Mesodermal cell (in vitro differentiated cells): ENCODE measurements at regions not wholly inside any gene's neighbourhood (a gene's known extent, or its start where the extent isn't known, plus 50 kb on each side); places are given as distances from the start of the nearest gene placed in this dataset.

Experiments
- H3K27ac ChIP-seq: 2 replicates; pipeline ENCODE4 v1.7.0; 2013; ENCODE audit warnings: mild to moderate bottlenecking, low read depth, low read length, moderate library complexity; ENCODE audit not compliant: severe bottlenecking
- H3K36me3 ChIP-seq: 2 replicates; pipeline ENCODE4 v1.7.1; 2013; ENCODE audit warnings: mild to moderate bottlenecking, low read length, moderate library complexity; ENCODE audit not compliant: control insufficient read depth, insufficient read depth
- H3K4me1 ChIP-seq: one replicate; pipeline ENCODE4 v1.7.1; 2013; ENCODE audit warnings: mild to moderate bottlenecking, low read length; ENCODE audit not compliant: insufficient read depth, control insufficient read depth, poor library complexity, severe bottlenecking
- H3K4me3 ChIP-seq: 2 replicates; pipeline ENCODE4 v1.7.0; 2013; ENCODE audit warnings: low read length, control low read depth, mild to moderate bottlenecking; ENCODE audit not compliant: insufficient read depth, poor library complexity, severe bottlenecking; ENCODE audit errors: extremely low read depth
- H3K9me3 ChIP-seq: 2 replicates; pipeline ENCODE4 v1.7.1; 2013; ENCODE audit warnings: mild to moderate bottlenecking, low read length, moderate library complexity; ENCODE audit not compliant: control insufficient read depth
- WGBS, 2 experiments: methylation state at CpG; one replicate each; pipeline ENCODE4 v1.1.5; 2013; ENCODE audit warnings: missing lambda C conversion rate in 2 of 2; ENCODE audit not compliant: insufficient coverage in 2 of 2; 5-methylcytosine and 5-hydroxymethylcytosine counted together

DNA sequence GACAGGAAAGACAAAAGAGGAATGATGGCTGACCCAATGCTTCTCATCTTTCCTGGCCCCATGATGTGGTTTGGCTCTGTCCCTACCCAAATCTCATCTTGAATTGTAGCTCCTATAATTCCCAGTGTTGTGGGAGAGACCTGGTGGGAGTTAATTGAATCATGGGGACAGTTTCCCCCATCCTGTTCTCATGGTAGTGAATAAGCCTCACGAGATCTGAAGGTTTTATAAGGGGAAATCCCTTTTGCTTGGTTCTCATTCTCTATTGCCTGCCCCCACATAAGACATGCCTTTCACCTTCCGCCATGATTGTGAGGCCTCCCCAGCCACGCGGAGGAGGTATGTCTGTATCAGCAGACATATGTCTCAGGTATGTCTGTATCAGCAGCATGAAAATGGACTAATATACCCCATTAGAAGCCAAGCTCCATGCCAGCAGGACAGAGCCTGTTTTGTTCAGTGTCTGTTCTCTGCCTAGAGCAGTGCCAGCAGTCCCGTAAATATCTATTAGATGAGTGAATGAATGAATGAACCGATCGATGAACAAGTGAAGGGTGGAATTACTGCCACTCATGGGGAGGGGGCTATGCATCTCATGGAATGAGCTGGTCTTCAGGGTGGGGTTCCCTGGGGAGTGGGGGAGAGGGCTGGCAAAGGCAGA lies 304.4 kb downstream of the SOX9 start:
- no peak overlapping the region for H3K27ac ChIP-seq
- H3K4me1 ChIP-seq: peaks cover 45% of the 10 kb centered on the region
- H3K4me3 ChIP-seq: no peak overlapping the region
- H3K9me3 ChIP-seq: no peaks in the 10 kb centered on the region
- 94 to 95% methylated on average over 3 to 4 of the region's 7 CpGs for WGBS, 2 experiments
- H3K36me3 ChIP-seq: no peaks in the 10 kb centered on the region

GRCh38 chr17:72425794-72426168 lies 305.0 kb downstream of the SOX9 start:
- Histone ChIP-seq H3K4me1 (peaks cover 40% of the 10 kb centered on the region), H3K27ac (no peak overlapping the region), H3K36me3 (no peaks in the 10 kb centered on the region), H3K4me3 (no peak overlapping the region), H3K9me3 (no peaks in the 10 kb centered on the region)
- WGBS, 2 experiments: no CpG with 5 or more reads among the region's 5 CpGs

DNA sequence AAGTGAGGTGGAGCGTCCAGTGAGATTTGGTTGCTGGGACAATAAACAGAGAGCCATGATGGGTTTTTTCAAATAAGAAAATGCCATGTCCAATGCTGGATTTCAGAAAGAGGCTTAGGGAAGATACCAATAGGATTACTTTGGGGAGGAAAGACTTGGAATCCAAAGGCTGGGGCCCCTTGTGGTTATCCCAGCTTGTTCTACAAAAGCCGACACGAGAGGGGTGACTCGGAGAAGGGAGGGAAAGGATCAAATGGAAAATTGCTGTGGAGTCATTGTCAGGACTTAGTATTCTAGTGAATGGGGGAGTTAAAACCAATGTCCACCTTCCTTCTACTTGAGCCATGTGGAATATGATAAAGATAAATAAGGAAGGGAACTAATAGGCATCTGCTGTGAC lies 305.5 kb downstream of the SOX9 start:
- H3K27ac ChIP-seq: no peak overlapping the region
- H3K4me1 ChIP-seq: peaks cover 35% of the 10 kb centered on the region
- 85 to 96% methylated on average over 4 of the region's 4 CpGs for WGBS, 2 experiments
- no peak overlapping the region for H3K4me3 ChIP-seq
- H3K36me3 ChIP-seq: no peaks in the 10 kb centered on the region
- no peaks in the 10 kb centered on the region for H3K9me3 ChIP-seq

DNA sequence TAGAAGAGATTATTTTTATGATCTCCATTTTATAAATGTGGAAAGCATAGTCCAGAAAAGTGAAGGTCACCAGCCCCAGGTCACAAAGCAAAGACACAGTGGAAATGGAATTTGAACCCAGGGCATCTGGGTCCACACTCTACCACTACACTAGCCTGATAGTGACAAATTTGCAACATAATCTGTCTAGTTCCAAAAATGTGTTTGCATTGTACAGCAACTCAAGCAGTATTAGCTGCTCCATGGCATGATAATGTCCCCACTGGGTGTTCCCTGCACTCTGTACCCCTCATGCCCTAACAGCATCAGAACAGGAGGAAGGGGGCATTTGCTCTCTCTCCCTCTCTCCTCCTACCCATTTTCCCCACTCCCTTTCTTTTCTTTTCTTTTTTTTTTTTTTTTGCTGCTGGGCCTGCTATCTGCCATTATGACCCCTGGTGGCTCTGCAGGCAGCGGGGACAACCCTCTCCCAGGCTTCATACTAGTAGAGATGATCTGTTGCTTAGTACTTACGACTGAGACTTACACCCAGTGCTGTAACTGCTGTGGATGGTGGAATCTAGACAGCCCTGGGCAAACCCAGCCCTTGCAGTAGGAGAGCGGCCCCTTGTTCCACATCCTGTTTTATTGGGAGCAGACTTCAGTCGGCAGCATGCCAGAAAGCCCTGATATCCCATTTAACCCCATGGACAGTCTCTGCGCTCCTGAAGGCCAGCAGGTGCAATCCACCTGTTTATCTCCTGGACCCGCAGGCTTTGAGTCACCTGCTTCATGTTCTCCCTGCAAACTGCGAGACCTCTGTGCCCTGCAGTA lies 306.3 kb downstream of the SOX9 start:
- Histone ChIP-seq H3K9me3 (no peaks in the 10 kb centered on the region), H3K27ac (no peak overlapping the region), H3K4me1 (peaks cover 32% of the 10 kb centered on the region), H3K4me3 (no peak overlapping the region), H3K36me3 (no peaks in the 10 kb centered on the region)
- WGBS, 2 experiments: 89 to 95% methylated on average over 6 of the region's 7 CpGs

- Histone ChIP-seq H3K27ac (no peak overlapping the region), H3K4me1 (peaks cover 32% of the 10 kb centered on the region), H3K36me3 (no peaks in the 10 kb centered on the region), H3K9me3 (no peaks in the 10 kb centered on the region), H3K4me3 (no peak overlapping the region)
- WGBS, 2 experiments: 91 to 100% methylated on average over 5 of the region's 5 CpGs
Measured at GRCh38 chr17:72427761-72428109, 306.9 kb downstream of the SOX9 start.

DNA sequence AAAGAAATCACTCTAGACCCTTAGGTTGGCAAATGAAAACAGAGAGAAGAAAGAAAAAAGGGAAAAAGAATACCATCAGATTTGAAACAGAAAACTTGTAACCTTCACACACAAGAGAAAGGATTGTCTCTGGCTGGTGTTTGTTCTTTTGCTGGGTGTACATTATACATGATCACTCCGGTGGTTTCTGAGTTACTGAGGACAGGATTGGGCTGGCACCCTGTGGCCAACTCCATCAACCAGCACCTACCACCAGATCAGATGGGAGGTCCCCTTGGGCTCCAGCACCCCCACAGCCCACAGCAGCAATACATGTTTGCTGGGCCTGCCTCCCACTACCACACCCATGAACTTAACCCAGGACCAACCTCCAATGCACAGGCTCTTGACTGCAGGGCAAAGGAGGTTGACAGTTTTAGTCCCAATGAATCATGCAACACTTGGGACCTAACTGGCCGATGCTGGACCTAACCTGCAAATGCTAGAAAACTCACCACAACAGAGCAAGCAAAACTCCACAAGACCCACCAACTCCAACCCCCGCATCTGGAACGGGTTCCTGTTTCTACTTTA lies 308.3 kb downstream of the SOX9 start:
- Histone ChIP-seq H3K9me3 (no peaks in the 10 kb centered on the region), H3K4me1 (peaks cover 27% of the 10 kb centered on the region), H3K4me3 (no peak overlapping the region), H3K36me3 (no peaks in the 10 kb centered on the region), H3K27ac (no peak overlapping the region)
- WGBS, 2 experiments: 93 to 95% methylated on average over 3 to 4 of the region's 4 CpGs

DNA sequence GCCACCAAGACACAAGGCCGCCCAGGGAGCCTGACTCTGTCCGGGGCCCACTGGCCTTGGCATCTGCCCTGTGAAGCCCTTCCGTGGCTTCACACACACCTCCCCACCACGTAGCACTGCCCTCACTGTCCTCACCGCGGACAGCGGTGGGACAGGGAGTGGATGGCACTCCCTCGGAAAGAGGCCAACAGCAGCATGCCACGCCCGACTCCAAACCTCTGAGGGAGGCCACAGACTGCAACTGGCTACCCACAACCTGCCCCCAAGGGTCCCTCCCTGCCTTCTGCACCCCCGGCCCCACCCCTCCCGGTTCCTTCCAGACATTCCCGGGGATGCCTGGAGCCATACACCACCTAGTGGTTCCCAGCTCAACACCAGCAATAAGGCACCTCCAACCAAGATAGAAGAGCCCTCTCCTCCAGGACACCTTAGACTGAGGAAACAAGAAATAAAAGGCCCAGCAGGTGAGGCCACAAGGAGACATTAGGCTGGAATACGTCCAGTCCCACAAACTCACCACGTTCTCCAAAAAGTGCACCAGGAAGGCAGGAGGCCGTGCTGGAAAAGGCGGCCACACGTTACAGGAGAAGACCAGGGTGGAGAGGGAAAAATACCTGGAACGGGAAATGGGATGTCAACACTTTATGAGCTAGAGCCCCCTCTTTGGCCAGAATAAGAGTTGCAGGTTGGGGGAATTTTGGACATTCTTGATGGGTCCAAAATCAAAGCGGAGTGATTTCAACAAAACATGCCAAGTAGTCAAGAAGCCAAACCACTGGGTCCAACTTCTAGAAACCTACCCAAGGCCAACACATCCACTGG lies 310.0 kb downstream of the SOX9 start:
- WGBS, 2 experiments: 79 to 84% methylated on average over 13 to 16 of the region's 20 CpGs

GRCh38 chr17:72432143-72432621 lies 311.4 kb downstream of the SOX9 start:
- H3K9me3 ChIP-seq: peaks cover 4% of the 10 kb centered on the region
- 81 to 94% methylated on average over 5 to 6 of the region's 11 CpGs for WGBS, 2 experiments
- H3K4me3 ChIP-seq: no peak overlapping the region
- no peak overlapping the region for H3K27ac ChIP-seq
- peaks cover 17% of the 10 kb centered on the region for H3K4me1 ChIP-seq
- H3K36me3 ChIP-seq: no peaks in the 10 kb centered on the region

More for the DNA sequence above, 310.0 kb downstream of the SOX9 start:
- Histone ChIP-seq H3K27ac (no peak overlapping the region), H3K36me3 (no peaks in the 10 kb centered on the region), H3K4me3 (no peak overlapping the region), H3K4me1 (peaks cover 24% of the 10 kb centered on the region), H3K9me3 (no peaks in the 10 kb centered on the region)

- Histone ChIP-seq H3K27ac (no peak overlapping the region), H3K4me3 (no peak overlapping the region), H3K4me1 (peaks cover 17% of the 10 kb centered on the region), H3K36me3 (no peaks in the 10 kb centered on the region), H3K9me3 (peaks cover 4% of the 10 kb centered on the region)
- 90 to 96% methylated on average over 2 of the region's 4 CpGs for WGBS, 2 experiments
Measured at GRCh38 chr17:72432881-72433280, 312.1 kb downstream of the SOX9 start.

DNA sequence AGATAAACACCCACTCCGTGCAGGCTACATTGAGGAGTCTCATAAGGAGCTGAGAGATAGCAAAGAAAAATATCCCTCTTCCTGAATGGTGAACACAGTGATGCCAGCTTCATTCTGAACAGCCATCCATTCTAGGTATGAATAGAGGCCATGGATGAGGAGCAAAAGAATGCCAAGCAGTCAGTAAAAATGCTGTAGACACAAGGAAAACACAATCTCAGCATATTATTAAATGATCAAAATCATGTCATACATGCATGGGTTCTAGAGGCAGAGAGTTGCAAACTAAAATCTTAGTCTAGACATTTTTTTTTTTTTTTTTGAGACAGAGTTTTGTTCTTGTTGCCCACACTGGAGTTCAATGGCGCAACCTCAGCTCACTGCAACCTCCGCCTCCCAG lies 313.0 kb downstream of the SOX9 start:
- peaks cover 17% of the 10 kb centered on the region for H3K4me1 ChIP-seq

More for the DNA sequence above, 313.0 kb downstream of the SOX9 start:
- 100% methylated on average over 3 of the region's 3 CpGs for WGBS, 2 experiments
- no peaks in the 10 kb centered on the region for H3K36me3 ChIP-seq
- peaks cover 4% of the 10 kb centered on the region for H3K9me3 ChIP-seq
- no peak overlapping the region for H3K4me3 ChIP-seq
- H3K27ac ChIP-seq: no peak overlapping the region
